ENCODE measurements at regions not wholly inside any gene's neighbourhood (a gene's known extent, or its start where the extent isn't known, plus 50 kb on each side); places are given as distances from the start of the nearest gene placed in this dataset.

- Histone ChIP-seq H3K79me2 (ENCODE audit: insufficient read depth) (no peaks in the 10 kb centered on the region), H3K4me3 (no peak overlapping the region), H3K9me2 (ENCODE audit: insufficient read depth) (no peaks in the 10 kb centered on the region), H3K36me3 (ENCODE audit: low read depth) (no peaks in the 10 kb centered on the region), H3F3A (ENCODE audit: insufficient read depth) (no peaks in the 10 kb centered on the region), H3K4me1 (ENCODE audit: insufficient read depth) (no peaks in the 10 kb centered on the region), H3K9ac (no peak overlapping the region), H4K20me1 (ENCODE audit: insufficient read depth) (no peaks in the 10 kb centered on the region), H2AFZ (no peak overlapping the region), H3K27ac (no peak overlapping the region), H3K9me3 (ENCODE audit: low read depth) (no peaks in the 10 kb centered on the region), H3K4me2 (ENCODE audit: unreplicated experiment) (no peak overlapping the region), H3K27me3 (replicated peaks; ENCODE audit: insufficient read depth) (no peaks in the 10 kb centered on the region)
- no peak for DNase-seq
- in situ Hi-C loops (cut with MboI) = no loop called here
- WGBS, 2 experiments (ENCODE audit: low coverage in 1 of 2, low lambda C conversion rate in 2 of 2, missing lambda C conversion rate in 2 of 2) = 15 to 27% methylated on average over 6 to 7 of the region's 7 CpGs
- TF ChIP-seq EZH2 (IDR thresholded peaks at IDR 0.05; ENCODE audit: insufficient read depth, poor library complexity, severe bottlenecking) (no peak), EZH2phosphoT487 (IDR thresholded peaks at IDR 0.05; ENCODE audit: insufficient read depth, low read depth) (no peak)
Measured at GRCh38 chr22:48210812-48211211, 1448.4 kb downstream of the TBC1D22A start.

GRCh38 chr22:48210198-48210580, 1447.7 kb downstream of the TBC1D22A start:
- Histone ChIP-seq H3K27me3 (replicated peaks; ENCODE audit: insufficient read depth) (no peaks in the 10 kb centered on the region), H3K4me2 (ENCODE audit: unreplicated experiment) (no peak overlapping the region), H3K9me3 (ENCODE audit: low read depth) (no peaks in the 10 kb centered on the region), H3K27ac (no peak overlapping the region), H3K36me3 (ENCODE audit: low read depth) (no peaks in the 10 kb centered on the region), H3K9ac (no peak overlapping the region), H3K4me1 (ENCODE audit: insufficient read depth) (no peaks in the 10 kb centered on the region), H3K79me2 (ENCODE audit: insufficient read depth) (no peaks in the 10 kb centered on the region), H4K20me1 (ENCODE audit: insufficient read depth) (no peaks in the 10 kb centered on the region), H3F3A (ENCODE audit: insufficient read depth) (no peaks in the 10 kb centered on the region), H3K4me3 (no peak overlapping the region), H3K9me2 (ENCODE audit: insufficient read depth) (no peaks in the 10 kb centered on the region), H2AFZ (no peak overlapping the region)
- DNase-seq = no peak
- in situ Hi-C loops (cut with MboI) = no loop called here
- 11 to 15% methylated on average over 10 of the region's 10 CpGs for WGBS, 2 experiments (ENCODE audit: low coverage in 1 of 2, low lambda C conversion rate in 2 of 2, missing lambda C conversion rate in 2 of 2)
- TF ChIP-seq EZH2phosphoT487 (IDR thresholded peaks at IDR 0.05; ENCODE audit: insufficient read depth, low read depth) (no peak), EZH2 (IDR thresholded peaks at IDR 0.05; ENCODE audit: insufficient read depth, poor library complexity, severe bottlenecking) (no peak)

DNA sequence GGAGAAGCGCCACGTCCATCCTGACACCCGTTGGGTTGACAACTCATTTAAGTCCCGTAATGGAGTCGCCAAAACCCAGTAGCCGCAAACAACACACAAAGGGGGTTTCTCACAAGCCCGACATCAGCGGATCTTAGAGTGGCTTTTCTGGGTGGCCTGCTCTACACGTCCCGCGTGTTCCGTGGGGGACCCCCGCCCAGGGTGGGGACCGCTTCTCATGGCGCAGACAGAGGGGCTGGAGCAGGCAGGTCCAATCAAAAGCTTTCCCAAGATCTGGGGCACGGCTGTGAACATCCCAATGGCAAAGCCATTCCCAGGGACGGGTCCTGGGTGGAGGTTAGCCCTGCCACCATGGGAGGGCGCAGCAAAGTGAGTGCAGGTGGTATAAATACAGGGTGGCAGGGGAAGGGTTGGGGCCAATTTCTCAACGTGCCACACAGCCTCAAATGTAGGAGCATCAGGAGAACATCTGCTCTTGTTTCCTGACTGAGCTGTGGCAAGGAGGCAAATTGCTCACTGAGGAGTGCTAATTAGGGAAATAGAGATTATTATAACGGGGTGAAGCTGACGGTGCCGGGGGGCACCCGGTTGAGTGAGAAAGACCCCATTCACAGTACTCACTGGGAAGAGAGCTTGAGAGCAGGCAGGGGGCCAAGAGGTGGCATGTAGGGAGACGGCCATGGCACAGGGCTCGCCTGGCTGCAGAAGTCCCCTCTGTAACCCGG, 1447.2 kb downstream of the TBC1D22A start:
- no peaks in the 10 kb centered on the region for H3K79me2 ChIP-seq (ENCODE audit: insufficient read depth)
- H3F3A ChIP-seq (ENCODE audit: insufficient read depth) = no peaks in the 10 kb centered on the region
- H3K4me3 ChIP-seq = no peak overlapping the region
- no peaks in the 10 kb centered on the region for H4K20me1 ChIP-seq (ENCODE audit: insufficient read depth)
- no peak for DNase-seq
- in situ Hi-C loops (cut with MboI) = no loop called here
- H3K4me1 ChIP-seq (ENCODE audit: insufficient read depth) = no peaks in the 10 kb centered on the region
- 50 to 52% methylated on average over 26 of the region's 26 CpGs for WGBS, 2 experiments (ENCODE audit: low coverage in 1 of 2, low lambda C conversion rate in 2 of 2, missing lambda C conversion rate in 2 of 2)
- no peak overlapping the region for H3K27ac ChIP-seq
- H2AFZ ChIP-seq = no peak overlapping the region
- no peaks in the 10 kb centered on the region for H3K9me3 ChIP-seq (ENCODE audit: low read depth)
- no peaks in the 10 kb centered on the region for H3K36me3 ChIP-seq (ENCODE audit: low read depth)
- no peak overlapping the region for H3K4me2 ChIP-seq (ENCODE audit: unreplicated experiment)
- no peaks in the 10 kb centered on the region for H3K27me3 ChIP-seq (replicated peaks; ENCODE audit: insufficient read depth)
- H3K9ac ChIP-seq = no peak overlapping the region
- TF ChIP-seq EZH2 (IDR thresholded peaks at IDR 0.05; ENCODE audit: insufficient read depth, poor library complexity, severe bottlenecking) (no peak), EZH2phosphoT487 (IDR thresholded peaks at IDR 0.05; ENCODE audit: insufficient read depth, low read depth) (no peak)
- no peaks in the 10 kb centered on the region for H3K9me2 ChIP-seq (ENCODE audit: insufficient read depth)

GRCh38 chr22:48208894-48209293, 1446.4 kb downstream of the TBC1D22A start:
- Histone ChIP-seq H3K9me2 (ENCODE audit: insufficient read depth) (no peaks in the 10 kb centered on the region), H3K4me2 (ENCODE audit: unreplicated experiment) (no peak overlapping the region), H2AFZ (no peak overlapping the region), H4K20me1 (ENCODE audit: insufficient read depth) (no peaks in the 10 kb centered on the region), H3K36me3 (ENCODE audit: low read depth) (no peaks in the 10 kb centered on the region), H3K4me3 (no peak overlapping the region), H3K4me1 (ENCODE audit: insufficient read depth) (no peaks in the 10 kb centered on the region), H3K79me2 (ENCODE audit: insufficient read depth) (no peaks in the 10 kb centered on the region), H3K9me3 (ENCODE audit: low read depth) (no peaks in the 10 kb centered on the region), H3K27ac (no peak overlapping the region), H3F3A (ENCODE audit: insufficient read depth) (no peaks in the 10 kb centered on the region), H3K9ac (no peak overlapping the region), H3K27me3 (replicated peaks; ENCODE audit: insufficient read depth) (no peaks in the 10 kb centered on the region)
- WGBS, 2 experiments (ENCODE audit: low coverage in 1 of 2, low lambda C conversion rate in 2 of 2, missing lambda C conversion rate in 2 of 2) = 63 to 69% methylated on average over 19 of the region's 19 CpGs
- in situ Hi-C loops (cut with MboI) = no loop called here
- TF ChIP-seq EZH2phosphoT487 (IDR thresholded peaks at IDR 0.05; ENCODE audit: insufficient read depth, low read depth) (no peak), EZH2 (IDR thresholded peaks at IDR 0.05; ENCODE audit: insufficient read depth, poor library complexity, severe bottlenecking) (no peak)
- DNase-seq = no peak
